ENCODE measurements at regions not wholly inside any gene's neighbourhood (a gene's known extent, or its start where the extent isn't known, plus 50 kb on each side); places are given as distances from the start of the nearest gene placed in this dataset.

- no peak for TF ChIP-seq CTCF (IDR thresholded peaks at IDR 0.05)
- H3K4me3 ChIP-seq = no peak overlapping the region
- no peak overlapping the region for H3K27ac ChIP-seq
- DNase-seq (ENCODE audit: low spot score) = no peak
These were observed 365.2 kb upstream of the JARID2 start for GRCh38 chr6:14880677-14881076.

DNA sequence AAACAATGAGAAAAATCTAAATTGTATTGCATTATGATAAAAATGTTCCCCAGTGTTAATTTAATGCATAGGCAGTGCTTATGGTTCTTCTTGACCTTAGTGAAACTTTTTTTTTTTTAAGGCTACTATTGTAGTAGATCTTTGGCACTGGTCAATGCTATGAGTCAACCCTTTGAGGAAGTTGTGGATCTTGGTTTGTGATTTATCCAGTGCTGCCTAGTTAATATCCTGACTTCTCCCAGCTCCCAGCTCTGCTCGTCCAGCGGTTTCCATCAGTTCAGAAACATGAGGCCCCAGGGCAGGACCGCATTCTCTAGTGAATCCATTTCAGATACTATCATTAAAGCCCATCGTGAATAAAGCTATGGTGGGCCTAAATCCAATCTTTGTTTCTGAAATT lies 364.5 kb upstream of the JARID2 start:
- H3K27ac ChIP-seq = no peak overlapping the region
- no peak overlapping the region for H3K4me3 ChIP-seq
- TF ChIP-seq CTCF (IDR thresholded peaks at IDR 0.05) = no peak
- no peak for DNase-seq (ENCODE audit: low spot score)

GRCh38 chr6:14882394-14883026 lies 363.4 kb upstream of the JARID2 start:
- TF ChIP-seq CTCF (IDR thresholded peaks at IDR 0.05) = no peak
- H3K27ac ChIP-seq = no peak overlapping the region
- no peak overlapping the region for H3K4me3 ChIP-seq
- no peak for DNase-seq (ENCODE audit: low spot score)

DNA sequence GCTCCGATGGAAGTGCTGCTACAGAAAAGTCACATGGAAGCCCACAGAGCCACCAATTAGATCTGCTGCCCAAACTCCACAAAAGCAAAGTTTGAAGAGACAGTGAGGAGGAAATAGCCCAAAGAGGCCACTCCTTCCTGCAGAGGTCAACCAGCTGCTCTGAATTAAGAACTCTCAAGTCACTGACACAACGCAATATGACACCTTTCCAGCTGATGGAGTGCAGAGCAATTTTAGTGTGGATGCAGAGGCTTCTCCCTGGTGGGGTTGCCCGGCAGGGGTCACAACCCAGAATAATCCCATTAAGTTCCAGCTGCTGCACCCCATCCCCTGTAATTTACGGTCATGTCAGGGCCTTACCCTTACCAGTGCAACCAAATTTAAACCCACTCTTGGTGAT lies 361.9 kb upstream of the JARID2 start:
- no peak for DNase-seq (ENCODE audit: low spot score)
- H3K27ac ChIP-seq = no peak overlapping the region
- H3K4me3 ChIP-seq = no peak overlapping the region
- TF ChIP-seq CTCF (IDR thresholded peaks at IDR 0.05) = no peak

DNA sequence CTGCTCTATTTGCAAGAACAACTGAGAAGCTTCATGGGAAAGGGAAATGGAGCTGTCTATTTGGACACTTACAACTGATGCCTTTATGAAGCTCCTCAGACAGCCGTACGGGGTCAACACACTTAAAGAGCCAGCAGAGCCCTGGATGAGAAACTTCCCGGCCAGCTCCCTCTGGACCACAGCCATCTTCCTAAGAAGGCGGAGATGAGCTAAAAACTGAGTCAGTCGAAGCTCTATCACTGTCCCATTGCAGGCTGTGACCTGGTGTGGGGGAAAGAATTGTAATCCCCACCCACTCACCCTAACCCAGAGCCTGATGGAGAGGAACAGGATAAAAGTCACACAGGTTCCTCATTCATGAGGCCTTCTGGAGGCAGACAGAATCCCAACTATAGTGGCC lies 360.4 kb upstream of the JARID2 start:
- no peak overlapping the region for H3K27ac ChIP-seq
- DNase-seq (ENCODE audit: low spot score) = no peak
- H3K4me3 ChIP-seq = no peak overlapping the region
- TF ChIP-seq CTCF (IDR thresholded peaks at IDR 0.05) = no peak

- no peak for DNase-seq (ENCODE audit: low spot score)
- Histone ChIP-seq H3K4me3 (no peak overlapping the region), H3K27ac (no peak overlapping the region)
- TF ChIP-seq CTCF (IDR thresholded peaks at IDR 0.05) = no peak
These were observed 358.7 kb upstream of the JARID2 start for GRCh38 chr6:14887181-14887580.

DNA sequence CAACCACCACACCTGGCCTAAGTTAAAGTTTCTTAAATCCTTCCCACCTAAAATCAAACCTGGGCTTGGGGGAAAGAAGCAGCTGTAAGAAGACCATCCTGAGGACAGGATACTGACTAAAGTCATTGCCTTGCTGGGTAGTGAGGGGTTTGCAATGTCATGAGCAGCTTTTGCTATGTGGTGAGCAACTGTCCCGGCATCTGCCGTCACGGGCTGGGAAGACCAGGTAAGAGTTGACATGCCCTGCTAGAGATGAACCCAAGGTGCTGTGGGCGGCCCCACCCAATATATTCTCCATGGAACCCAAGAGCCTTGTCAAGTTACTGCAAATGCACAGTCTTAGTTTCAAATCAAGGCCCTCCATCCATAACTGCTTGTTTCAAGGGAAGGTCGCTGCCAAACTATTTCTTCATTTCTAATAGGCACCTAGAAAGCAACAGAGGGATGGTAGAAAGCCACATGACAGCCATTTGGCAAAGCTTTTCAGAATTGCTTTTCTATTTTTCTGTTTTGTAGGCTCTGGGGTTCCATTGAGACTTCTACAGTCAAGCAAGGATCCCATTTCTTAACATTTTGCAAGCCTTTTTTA lies 357.8 kb upstream of the JARID2 start:
- H3K27ac ChIP-seq = no peak overlapping the region
- TF ChIP-seq CTCF (IDR thresholded peaks at IDR 0.05) = no peak
- DNase-seq (ENCODE audit: low spot score) = no peak
- no peak overlapping the region for H3K4me3 ChIP-seq

Data from coronary artery (tissue), 2 donors.